Central memory CD8-positive, alpha-beta T cell (primary cell): ENCODE measurements at regions not wholly inside any gene's neighbourhood (a gene's known extent, or its start where the extent isn't known, plus 50 kb on each side); places are given as distances from the start of the nearest gene placed in this dataset.

Experiments
- ATAC-seq: fragments of 150-1000 bp; cut with Tn5 transposase; replicated peaks from 2 replicates; pipeline ENCODE4 v1.10.0; 2022; ENCODE audit warnings: mild to moderate bottlenecking, moderate FRiP score, moderate number of reproducible peaks; ENCODE audit not compliant: poor library complexity, severe bottlenecking; ENCODE audit errors: extremely low read depth
- DNase-seq, 2 donors: peaks; one replicate each; pipeline ENCODE4 v3.0.0; 2021; ENCODE audit warnings: low spot score in 2 of 2
- H3K27ac Mint-ChIP-seq: one replicate; pipeline ENCODE4 v1.8.0; 2022; ENCODE audit warnings: low read depth, mild to moderate bottlenecking, moderate library complexity, mixed read lengths
- H3K27me3 Mint-ChIP-seq: one replicate; pipeline ENCODE4 v1.8.0; 2022; ENCODE audit warnings: mixed read lengths
- H3K36me3 Mint-ChIP-seq: one replicate; pipeline ENCODE4 v1.8.0; 2022; ENCODE audit warnings: mild to moderate bottlenecking, moderate library complexity, mixed read lengths; ENCODE audit not compliant: insufficient read depth
- H3K4me1 Mint-ChIP-seq: one replicate; pipeline ENCODE4 v1.8.0; 2022; ENCODE audit warnings: mixed read lengths
- H3K4me3 Mint-ChIP-seq: one replicate; pipeline ENCODE4 v1.8.0; 2022; ENCODE audit warnings: mild to moderate bottlenecking, moderate library complexity, mixed read lengths
- H3K9me3 Mint-ChIP-seq: one replicate; pipeline ENCODE4 v1.8.0; 2022; ENCODE audit warnings: mixed read lengths

GRCh38 chr3:40908612-40909011, 290.7 kb upstream of the CTNNB1 start:
- no peaks in the 10 kb centered on the region for H3K4me1 Mint-ChIP-seq
- no peak overlapping the region for H3K4me3 Mint-ChIP-seq

DNA sequence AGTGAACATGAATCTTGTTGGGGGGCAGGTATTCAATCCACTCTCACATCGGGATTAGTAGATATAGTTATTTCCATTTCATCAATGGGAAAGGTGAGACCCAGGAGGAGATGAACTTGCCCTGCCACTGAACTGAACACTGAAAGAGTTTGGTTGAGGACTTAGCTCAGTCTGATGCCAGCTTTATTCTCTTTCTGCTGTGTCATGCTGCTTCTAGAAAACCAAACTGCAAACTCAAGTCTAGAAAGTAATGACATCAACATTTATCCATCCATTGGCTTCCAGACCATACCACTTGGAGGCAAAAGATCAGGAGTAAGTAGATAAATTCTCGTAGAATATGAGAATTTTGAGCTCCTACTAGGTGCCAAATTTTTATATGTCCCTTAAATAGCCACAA, 288.0 kb upstream of the CTNNB1 start:
- H3K27ac Mint-ChIP-seq: no peak overlapping the region
- H3K9me3 Mint-ChIP-seq: no peaks in the 10 kb centered on the region
- no peak for ATAC-seq
- H3K4me1 Mint-ChIP-seq: no peaks in the 10 kb centered on the region
- H3K27me3 Mint-ChIP-seq: peaks cover 56% of the 10 kb centered on the region
- no peak overlapping the region for H3K4me3 Mint-ChIP-seq
- DNase-seq: no peak
- no peaks in the 10 kb centered on the region for H3K36me3 Mint-ChIP-seq

More at GRCh38 chr3:40908612-40909011, 290.7 kb upstream of the CTNNB1 start:
- peaks cover 45% of the 10 kb centered on the region for H3K27me3 Mint-ChIP-seq
- no peak overlapping the region for H3K27ac Mint-ChIP-seq
- H3K36me3 Mint-ChIP-seq: no peaks in the 10 kb centered on the region
- no peak for DNase-seq
- no peak for ATAC-seq
- peaks cover 5% of the 10 kb centered on the region for H3K9me3 Mint-ChIP-seq

DNA sequence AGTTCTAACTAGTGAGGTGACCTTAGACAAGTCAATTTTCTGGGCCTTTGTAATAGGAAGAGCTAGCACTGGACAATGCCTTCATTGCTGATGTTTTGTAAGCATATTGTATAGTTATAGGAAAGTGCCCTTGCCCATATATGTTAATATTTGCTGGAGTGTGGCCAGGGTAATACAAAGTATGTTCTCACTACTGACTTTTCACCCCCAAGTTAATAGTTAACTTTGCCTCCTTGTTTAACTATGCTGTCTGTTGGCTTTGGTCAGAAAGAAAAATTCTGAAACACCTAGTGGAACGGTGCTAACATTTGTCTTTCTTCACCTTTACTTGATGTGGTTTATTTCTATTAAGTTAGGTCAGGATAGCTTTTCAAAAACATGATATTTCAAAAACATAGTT, 287.4 kb upstream of the CTNNB1 start:
- no peak overlapping the region for H3K27ac Mint-ChIP-seq
- no peaks in the 10 kb centered on the region for H3K4me1 Mint-ChIP-seq
- H3K9me3 Mint-ChIP-seq: no peaks in the 10 kb centered on the region
- no peak for ATAC-seq
- H3K36me3 Mint-ChIP-seq: no peaks in the 10 kb centered on the region
- DNase-seq: no peak
- H3K27me3 Mint-ChIP-seq: peaks cover 56% of the 10 kb centered on the region
- H3K4me3 Mint-ChIP-seq: no peak overlapping the region

DNA sequence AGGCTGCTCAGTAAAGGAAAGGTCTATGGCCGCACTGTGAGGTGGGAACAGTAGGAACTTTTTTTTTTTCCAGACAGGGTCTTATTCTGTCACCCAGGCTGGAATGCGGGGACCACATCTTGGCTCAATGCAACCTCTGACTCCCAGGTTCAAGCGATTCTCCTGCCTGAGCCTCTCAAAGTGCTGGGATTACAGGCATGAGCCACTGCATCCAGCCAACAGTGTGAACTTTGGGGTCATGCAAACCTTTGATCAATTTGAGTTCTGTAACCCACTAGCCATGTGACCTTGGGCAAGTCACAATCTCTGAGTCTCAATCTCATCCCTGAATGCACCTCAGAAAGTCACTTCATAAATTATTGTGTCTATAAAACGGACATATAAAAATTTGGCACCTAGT, 286.8 kb upstream of the CTNNB1 start:
- no peak for DNase-seq
- no peak overlapping the region for H3K27ac Mint-ChIP-seq
- H3K9me3 Mint-ChIP-seq: no peaks in the 10 kb centered on the region
- ATAC-seq: no peak
- H3K36me3 Mint-ChIP-seq: no peaks in the 10 kb centered on the region
- no peaks in the 10 kb centered on the region for H3K4me1 Mint-ChIP-seq
- H3K27me3 Mint-ChIP-seq: peaks cover 56% of the 10 kb centered on the region
- H3K4me3 Mint-ChIP-seq: no peak overlapping the region

GRCh38 chr3:40913192-40913591, 286.1 kb upstream of the CTNNB1 start:
- Mint-ChIP-seq H3K36me3 (no peaks in the 10 kb centered on the region), H3K27ac (no peak overlapping the region), H3K9me3 (no peaks in the 10 kb centered on the region), H3K4me1 (no peaks in the 10 kb centered on the region), H3K27me3 (peaks cover 56% of the 10 kb centered on the region), H3K4me3 (no peak overlapping the region)
- DNase-seq (no peak), ATAC-seq (no peak)

DNA sequence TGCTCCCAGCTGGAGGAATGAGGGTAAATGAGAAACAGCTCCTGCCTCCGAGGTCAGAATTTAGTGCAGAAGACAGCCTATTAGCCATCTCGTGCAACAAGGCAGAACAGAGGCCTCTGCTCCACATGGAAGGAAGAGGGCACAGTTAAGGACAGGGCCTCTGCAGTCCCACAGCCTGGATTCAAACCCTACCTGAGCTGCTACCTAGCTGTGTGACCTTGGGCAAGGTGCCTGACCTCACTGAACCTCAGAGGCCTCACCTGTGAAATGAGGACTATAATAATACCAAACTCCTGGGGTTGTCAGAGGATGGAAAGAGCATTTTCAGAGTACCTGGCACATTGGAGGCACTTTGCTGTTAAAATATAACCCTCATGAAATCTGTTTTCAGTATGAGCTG, 285.7 kb upstream of the CTNNB1 start:
- ATAC-seq: no peak

DNA sequence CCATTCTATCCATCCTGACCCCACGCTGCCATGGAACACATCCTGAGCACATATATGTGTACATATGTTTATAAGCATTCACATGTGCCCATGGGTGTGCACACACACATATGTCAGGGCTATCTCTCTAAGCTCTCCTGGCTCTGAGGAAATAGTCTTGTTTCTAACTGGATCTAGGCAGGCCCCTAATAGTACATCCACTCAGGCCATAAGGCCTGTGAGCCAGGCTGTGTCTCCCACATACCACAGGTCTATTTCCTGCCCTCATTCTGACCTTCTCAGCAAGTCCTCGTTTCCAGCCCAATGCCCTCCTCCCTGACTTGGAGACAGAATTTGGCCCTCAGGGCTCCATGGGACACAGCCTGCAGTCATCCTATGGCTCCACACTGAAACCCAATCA, 284.8 kb upstream of the CTNNB1 start:
- Mint-ChIP-seq H3K4me3 (no peak overlapping the region), H3K36me3 (no peaks in the 10 kb centered on the region), H3K4me1 (no peaks in the 10 kb centered on the region), H3K27me3 (peaks cover 49% of the 10 kb centered on the region), H3K9me3 (no peaks in the 10 kb centered on the region), H3K27ac (no peak overlapping the region)
- ATAC-seq (no peak), DNase-seq (no peak)

More for the DNA sequence above, 285.7 kb upstream of the CTNNB1 start:
- peaks cover 56% of the 10 kb centered on the region for H3K27me3 Mint-ChIP-seq
- H3K9me3 Mint-ChIP-seq: no peaks in the 10 kb centered on the region
- H3K36me3 Mint-ChIP-seq: no peaks in the 10 kb centered on the region
- H3K4me1 Mint-ChIP-seq: no peaks in the 10 kb centered on the region
- H3K4me3 Mint-ChIP-seq: no peak overlapping the region
- no peak overlapping the region for H3K27ac Mint-ChIP-seq
- DNase-seq: no peak

DNA sequence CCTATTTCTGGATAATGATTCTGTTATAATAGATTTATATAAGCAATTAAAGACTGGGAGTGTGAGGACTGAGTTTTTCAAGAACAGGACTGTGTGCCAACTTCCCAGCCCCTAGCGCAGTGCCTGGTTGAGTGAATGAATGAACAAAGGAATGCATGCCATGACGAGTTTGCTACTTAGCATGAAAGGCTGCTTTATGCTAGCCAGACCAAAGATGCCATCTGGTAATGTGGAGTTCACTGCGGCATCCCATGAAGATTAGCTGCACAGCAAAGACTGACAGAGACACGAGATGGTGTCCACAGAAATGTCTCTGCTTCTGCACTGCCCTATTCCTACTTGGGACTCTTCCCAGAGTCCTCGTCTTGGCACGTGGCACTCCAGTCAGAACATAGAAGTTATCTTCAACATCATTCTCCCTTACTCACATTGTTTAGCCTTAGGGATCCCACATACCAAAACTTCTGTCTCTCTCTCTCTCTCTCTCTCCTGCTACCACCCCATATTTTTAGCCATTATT, 283.9 kb upstream of the CTNNB1 start:
- no peaks in the 10 kb centered on the region for H3K4me1 Mint-ChIP-seq
- H3K27ac Mint-ChIP-seq: no peak overlapping the region
- peaks cover 42% of the 10 kb centered on the region for H3K27me3 Mint-ChIP-seq
- H3K9me3 Mint-ChIP-seq: no peaks in the 10 kb centered on the region
- no peak for DNase-seq
- no peak for ATAC-seq
- H3K36me3 Mint-ChIP-seq: no peaks in the 10 kb centered on the region
- no peak overlapping the region for H3K4me3 Mint-ChIP-seq

- no peaks in the 10 kb centered on the region for H3K36me3 Mint-ChIP-seq
- no peak overlapping the region for H3K4me3 Mint-ChIP-seq
- DNase-seq (no peak), ATAC-seq (no peak)
- no peaks in the 10 kb centered on the region for H3K4me1 Mint-ChIP-seq
- no peaks in the 10 kb centered on the region for H3K9me3 Mint-ChIP-seq
- H3K27ac Mint-ChIP-seq: no peak overlapping the region
- peaks cover 12% of the 10 kb centered on the region for H3K27me3 Mint-ChIP-seq
These were observed 279.3 kb upstream of the CTNNB1 start for GRCh38 chr3:40920041-40920440.

GRCh38 chr3:40921251-40921650, 278.1 kb upstream of the CTNNB1 start:
- Mint-ChIP-seq H3K36me3 (no peaks in the 10 kb centered on the region), H3K27me3 (peaks cover 20% of the 10 kb centered on the region), H3K9me3 (no peaks in the 10 kb centered on the region), H3K4me1 (no peaks in the 10 kb centered on the region), H3K27ac (no peak overlapping the region), H3K4me3 (no peak overlapping the region)
- no peak for ATAC-seq
- no peak for DNase-seq

GRCh38 chr3:40923143-40923542, 276.2 kb upstream of the CTNNB1 start:
- no peaks in the 10 kb centered on the region for H3K36me3 Mint-ChIP-seq
- H3K27me3 Mint-ChIP-seq: peaks cover 39% of the 10 kb centered on the region
- H3K4me3 Mint-ChIP-seq: no peak overlapping the region
- H3K4me1 Mint-ChIP-seq: no peaks in the 10 kb centered on the region
- H3K27ac Mint-ChIP-seq: no peak overlapping the region
- DNase-seq (no peak), ATAC-seq (no peak)
- no peaks in the 10 kb centered on the region for H3K9me3 Mint-ChIP-seq

GRCh38 chr3:40923651-40924050, 275.7 kb upstream of the CTNNB1 start:
- H3K9me3 Mint-ChIP-seq: no peaks in the 10 kb centered on the region
- H3K27ac Mint-ChIP-seq: no peak overlapping the region
- ATAC-seq (no peak), DNase-seq (no peak)
- no peak overlapping the region for H3K4me3 Mint-ChIP-seq
- H3K27me3 Mint-ChIP-seq: peaks cover 44% of the 10 kb centered on the region
- H3K36me3 Mint-ChIP-seq: no peaks in the 10 kb centered on the region
- H3K4me1 Mint-ChIP-seq: no peaks in the 10 kb centered on the region

DNA sequence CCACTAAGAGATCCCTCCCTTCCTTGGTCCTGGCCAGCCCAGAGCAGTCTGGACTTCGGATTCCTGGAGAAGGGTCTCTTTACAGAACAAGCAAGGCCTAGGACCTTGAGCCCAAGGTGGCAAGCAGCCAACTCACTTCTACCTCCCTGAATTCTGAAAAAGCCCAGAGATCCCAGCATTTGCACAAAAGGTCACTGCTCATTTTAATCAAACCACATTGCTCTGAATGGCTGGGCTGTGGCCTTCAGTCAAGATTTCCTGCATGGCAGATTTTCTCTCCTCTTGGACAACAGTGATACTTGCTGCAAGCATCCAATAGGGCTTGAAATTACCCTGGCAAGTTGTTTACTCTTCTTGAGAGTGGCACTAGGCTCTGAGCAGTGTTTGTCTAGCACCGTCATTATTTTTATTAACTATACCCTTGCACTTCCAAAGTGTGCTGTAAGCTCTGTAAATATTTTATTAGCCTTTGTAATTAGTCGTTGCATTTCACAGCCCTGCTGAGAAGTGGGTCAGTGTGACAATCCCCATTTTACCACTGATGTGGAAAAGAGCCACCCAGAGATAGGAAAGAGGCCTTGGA, 274.7 kb upstream of the CTNNB1 start:
- ATAC-seq (no peak), DNase-seq (no peak)
- Mint-ChIP-seq H3K36me3 (no peaks in the 10 kb centered on the region), H3K4me3 (no peak overlapping the region), H3K27ac (no peak overlapping the region), H3K9me3 (peaks cover 4% of the 10 kb centered on the region), H3K27me3 (peaks cover 54% of the 10 kb centered on the region), H3K4me1 (no peaks in the 10 kb centered on the region)
